ENCODE measurements at regions not wholly inside any gene's neighbourhood (a gene's known extent, or its start where the extent isn't known, plus 50 kb on each side); places are given as distances from the start of the nearest gene placed in this dataset.

DNA sequence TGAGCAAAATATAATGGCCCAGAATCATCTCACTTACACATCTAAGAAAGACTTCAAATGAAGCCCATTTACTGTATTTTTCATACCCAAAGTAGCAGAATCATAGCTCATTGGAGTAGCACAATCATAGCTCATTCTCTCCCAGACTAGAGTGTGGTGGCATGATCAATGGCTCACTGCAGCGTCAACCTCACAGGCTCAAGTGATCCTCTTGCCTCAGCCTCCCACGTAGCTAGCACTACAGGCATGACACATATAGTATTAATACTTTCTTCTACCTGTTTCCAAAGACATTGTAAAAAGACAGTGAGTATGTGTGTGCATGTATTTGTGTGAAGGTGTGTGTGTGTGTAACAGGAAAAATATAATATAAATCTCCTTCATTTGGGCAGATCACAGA, 1247.9 kb upstream of the ACO1 start:
- Histone ChIP-seq H3K27ac (no peak overlapping the region), H3K9me3 (no peaks in the 10 kb centered on the region), H3K4me3 (no peak overlapping the region), H3K27me3 (no peaks in the 10 kb centered on the region), H3K4me1 (no peaks in the 10 kb centered on the region), H3K36me3 (no peaks in the 10 kb centered on the region)
- TF ChIP-seq CTCF (IDR thresholded peaks at IDR 0.05) (no peak), POLR2A (IDR thresholded peaks at IDR 0.05) (no peak)
- intact Hi-C loops (cut with DNase I): no loop called here
- WGBS, 2 donors: 63 to 78% methylated on average over 2 of the region's 2 CpGs
- no peak for DNase-seq

DNA sequence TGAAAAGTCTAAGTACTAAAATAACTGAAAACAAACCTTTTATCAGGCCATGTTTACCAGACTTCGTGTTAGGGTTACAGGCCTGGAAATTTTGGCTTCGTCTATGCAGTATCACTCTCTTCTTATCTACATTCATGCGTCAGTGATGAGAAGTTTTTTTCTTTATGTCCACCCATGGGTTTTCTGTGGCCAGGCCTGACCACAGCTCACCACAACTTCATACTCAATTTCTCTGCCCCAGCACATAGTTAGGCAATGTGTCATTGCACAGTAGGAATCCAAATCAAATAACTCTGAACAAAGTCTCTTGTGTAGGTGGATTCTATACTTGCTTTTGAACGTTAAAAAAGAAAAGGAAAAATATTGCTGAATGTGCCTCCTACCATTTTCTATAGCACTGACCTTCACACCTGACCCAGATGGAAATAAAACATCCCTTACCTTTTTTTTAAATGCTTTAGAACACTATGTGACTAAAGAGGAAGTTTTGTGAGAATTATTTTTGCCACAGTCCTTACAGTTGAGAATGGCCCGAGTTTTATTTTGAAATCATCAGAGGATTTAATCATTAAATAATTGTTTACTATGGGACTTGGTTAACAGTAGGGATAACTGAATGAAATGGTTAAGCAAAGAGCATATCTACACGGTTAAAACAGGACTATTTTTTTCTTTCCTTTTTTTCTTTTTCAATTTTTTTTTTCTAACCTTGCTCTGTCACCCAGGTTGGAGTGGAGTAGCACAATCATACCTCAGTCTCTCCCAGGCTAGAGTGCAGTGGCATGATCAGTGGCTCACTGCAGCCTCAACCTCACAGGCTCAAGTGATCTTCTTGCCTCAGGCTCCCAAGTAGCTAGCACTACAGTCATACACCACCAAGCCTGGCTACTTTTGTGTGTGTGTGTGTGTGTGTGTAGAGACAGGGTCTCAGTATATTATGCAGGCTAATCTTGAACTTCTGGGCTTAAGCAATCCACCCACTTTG, 1247.0 kb upstream of the ACO1 start:
- Histone ChIP-seq H3K36me3 (no peaks in the 10 kb centered on the region), H3K4me3 (no peak overlapping the region), H3K27me3 (no peaks in the 10 kb centered on the region), H3K4me1 (no peaks in the 10 kb centered on the region), H3K27ac (no peak overlapping the region), H3K9me3 (no peaks in the 10 kb centered on the region)
- WGBS, 2 donors: 47 to 51% methylated on average over 6 of the region's 6 CpGs
- intact Hi-C loops (cut with DNase I): no loop called here
- no peak for DNase-seq
- TF ChIP-seq CTCF (IDR thresholded peaks at IDR 0.05) (no peak), POLR2A (IDR thresholded peaks at IDR 0.05) (no peak)

DNA sequence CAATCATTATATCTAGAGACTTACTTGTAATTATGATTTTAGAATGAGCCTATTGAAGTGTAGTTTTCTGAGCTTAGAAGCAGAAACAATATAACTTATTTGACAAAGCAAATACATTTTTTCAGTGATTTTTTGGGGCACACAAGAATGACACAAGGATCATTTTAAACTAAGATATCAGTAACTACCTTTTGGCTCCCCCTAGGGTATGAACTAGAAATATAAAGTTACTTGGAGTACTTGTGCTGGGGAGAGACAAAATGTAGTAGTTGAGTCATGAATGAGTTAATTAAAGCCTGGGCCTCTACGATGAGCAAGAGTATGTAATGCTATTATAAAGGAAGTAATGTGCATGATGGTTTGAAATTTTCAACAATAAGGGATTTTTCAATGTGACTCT, 1244.1 kb upstream of the ACO1 start:
- Histone ChIP-seq H3K27ac (no peak overlapping the region), H3K9me3 (no peaks in the 10 kb centered on the region), H3K4me3 (no peak overlapping the region), H3K4me1 (no peaks in the 10 kb centered on the region), H3K27me3 (no peaks in the 10 kb centered on the region), H3K36me3 (no peaks in the 10 kb centered on the region)
- WGBS, 2 donors: 18 to 24% methylated on average over 1 of the region's 1 CpG
- intact Hi-C loops (cut with DNase I): no loop called here
- DNase-seq: no peak
- TF ChIP-seq CTCF (IDR thresholded peaks at IDR 0.05): no peak
- no peak for TF ChIP-seq POLR2A (IDR thresholded peaks at IDR 0.05)

- Histone ChIP-seq H3K4me1 (no peaks in the 10 kb centered on the region), H3K27me3 (no peaks in the 10 kb centered on the region), H3K9me3 (no peaks in the 10 kb centered on the region), H3K27ac (no peak overlapping the region), H3K36me3 (no peaks in the 10 kb centered on the region), H3K4me3 (no peak overlapping the region)
- intact Hi-C loops (cut with DNase I): no loop called here
- DNase-seq: no peak
- 30 to 49% methylated on average over 3 of the region's 3 CpGs for WGBS, 2 donors
- TF ChIP-seq CTCF (IDR thresholded peaks at IDR 0.05) (no peak), POLR2A (IDR thresholded peaks at IDR 0.05) (no peak)
These were observed 1242.0 kb upstream of the ACO1 start for GRCh38 chr9:31142456-31142855.

- DNase-seq: no peak
- no peaks in the 10 kb centered on the region for H3K36me3 ChIP-seq
- H3K27ac ChIP-seq: no peak overlapping the region
- no peaks in the 10 kb centered on the region for H3K9me3 ChIP-seq
- 41 to 57% methylated on average over 3 of the region's 3 CpGs for WGBS, 2 donors
- no peak for TF ChIP-seq CTCF (IDR thresholded peaks at IDR 0.05)
- no peak for TF ChIP-seq POLR2A (IDR thresholded peaks at IDR 0.05)
- intact Hi-C loops (cut with DNase I): no loop called here
- no peaks in the 10 kb centered on the region for H3K4me1 ChIP-seq
- no peaks in the 10 kb centered on the region for H3K27me3 ChIP-seq
- no peak overlapping the region for H3K4me3 ChIP-seq
These were observed 1239.8 kb upstream of the ACO1 start for GRCh38 chr9:31144614-31145013.
